HUES48 (cell line): ENCODE measurements at regions not wholly inside any gene's neighbourhood (a gene's known extent, or its start where the extent isn't known, plus 50 kb on each side); places are given as distances from the start of the nearest gene placed in this dataset.

Experiments used
- H3K27ac ChIP-seq: one replicate; pipeline ENCODE4 v1.7.0; 2013; ENCODE audit warnings: low read depth, low read length, inconsistent platforms
- H3K27me3 ChIP-seq: 2 replicates; pipeline ENCODE4 v1.6.1; 2013; ENCODE audit warnings: mild to moderate bottlenecking, low read length; ENCODE audit not compliant: control insufficient read depth, insufficient read depth
- H3K36me3 ChIP-seq: 2 replicates; pipeline ENCODE4 v1.6.1; 2013; ENCODE audit warnings: low read length; ENCODE audit not compliant: control insufficient read depth, insufficient read depth
- H3K4me1 ChIP-seq: 2 replicates; pipeline ENCODE4 v1.6.1; 2013; ENCODE audit warnings: mild to moderate bottlenecking, low read length; ENCODE audit not compliant: control insufficient read depth, insufficient read depth
- H3K4me3 ChIP-seq: 2 replicates; pipeline ENCODE4 v1.5.1; 2013; ENCODE audit warnings: mild to moderate bottlenecking, low read depth, low read length
- H3K9ac ChIP-seq: 2 replicates; pipeline ENCODE4 v1.6.1; 2013; ENCODE audit warnings: mild to moderate bottlenecking, low read depth, low read length, moderate library complexity
- H3K9me3 ChIP-seq: 2 replicates; pipeline ENCODE4 v1.6.1; 2013; ENCODE audit warnings: low read length; ENCODE audit not compliant: control insufficient read depth, insufficient read depth

DNA sequence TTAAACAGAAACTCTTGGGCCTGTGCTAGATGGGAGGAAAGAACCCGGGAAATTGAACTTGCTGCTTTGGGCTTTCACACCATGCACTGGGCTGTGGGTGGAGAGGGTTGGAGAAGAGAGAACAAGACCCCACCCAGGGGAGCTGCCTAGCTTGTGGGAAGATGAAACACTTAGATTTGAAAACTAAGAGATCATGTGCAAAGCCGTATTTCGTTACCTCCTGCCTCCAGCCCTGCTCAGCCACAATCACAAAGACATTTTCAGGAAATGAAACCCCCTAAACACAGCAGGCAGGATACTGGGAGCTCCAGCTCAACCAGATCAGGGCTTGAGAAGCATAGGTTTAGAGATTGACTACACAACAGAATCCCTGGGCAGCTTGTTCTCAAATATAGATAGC is 183.0 kb upstream of the C2CD4B start:
- Histone ChIP-seq H3K9me3 (no peaks in the 10 kb centered on the region), H3K27me3 (no peaks in the 10 kb centered on the region), H3K36me3 (no peaks in the 10 kb centered on the region), H3K4me3 (no peak overlapping the region), H3K4me1 (peaks cover 3% of the 10 kb centered on the region; the same call in 1 of the 2 replicates), H3K9ac (no peak overlapping the region), H3K27ac (no peak overlapping the region)

DNA sequence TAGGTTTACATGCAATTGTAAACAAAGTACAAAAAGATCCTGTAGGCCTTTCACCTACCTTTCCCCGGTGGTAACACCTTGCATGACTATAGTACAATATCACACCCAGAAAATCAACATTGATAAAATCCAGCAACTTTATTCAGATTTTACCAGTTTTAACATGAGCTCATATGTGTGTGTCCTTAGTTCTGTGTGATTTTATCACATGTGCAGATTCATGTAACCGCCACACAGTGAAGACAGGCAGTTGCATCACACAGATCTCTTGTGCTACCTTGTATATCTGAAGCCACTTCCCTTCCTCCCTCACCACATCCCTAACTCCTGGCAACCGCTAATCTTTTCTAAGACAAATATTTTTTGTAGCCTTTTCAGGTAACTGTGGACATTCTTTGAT is 183.5 kb upstream of the C2CD4B start:
- Histone ChIP-seq H3K36me3 (no peaks in the 10 kb centered on the region), H3K4me3 (no peak overlapping the region), H3K27me3 (no peaks in the 10 kb centered on the region), H3K27ac (no peak overlapping the region), H3K9me3 (no peaks in the 10 kb centered on the region), H3K4me1 (peaks cover 3% of the 10 kb centered on the region; the same call in 1 of the 2 replicates), H3K9ac (no peak overlapping the region)

DNA sequence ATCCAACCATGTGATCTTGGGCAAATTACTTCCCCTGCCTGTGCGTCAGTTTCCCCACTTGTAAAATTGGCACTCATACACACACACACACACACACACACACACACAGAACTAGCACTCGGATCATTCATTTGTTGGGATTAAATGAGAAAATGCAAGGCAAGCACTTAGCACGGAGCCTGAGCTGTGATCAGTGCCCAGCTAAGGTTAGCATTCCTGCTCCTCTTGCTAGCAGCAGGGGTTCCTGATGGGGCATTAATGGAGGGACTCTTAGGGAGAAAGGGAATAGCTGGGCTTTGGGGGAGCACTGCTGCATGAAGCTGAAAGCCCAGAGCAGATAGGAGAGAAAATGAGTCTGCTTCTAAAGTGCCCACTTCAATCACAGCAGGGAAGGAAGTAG is 187.7 kb upstream of the C2CD4B start:
- Histone ChIP-seq H3K4me1 (no peaks in the 10 kb centered on the region), H3K9ac (no peak overlapping the region), H3K9me3 (no peaks in the 10 kb centered on the region), H3K27me3 (no peaks in the 10 kb centered on the region), H3K27ac (no peak overlapping the region), H3K4me3 (no peak overlapping the region), H3K36me3 (no peaks in the 10 kb centered on the region)

GRCh38 chr15:62357431-62357830 is 192.3 kb upstream of the C2CD4B start:
- Histone ChIP-seq H3K36me3 (no peaks in the 10 kb centered on the region), H3K9ac (no peak overlapping the region)

DNA sequence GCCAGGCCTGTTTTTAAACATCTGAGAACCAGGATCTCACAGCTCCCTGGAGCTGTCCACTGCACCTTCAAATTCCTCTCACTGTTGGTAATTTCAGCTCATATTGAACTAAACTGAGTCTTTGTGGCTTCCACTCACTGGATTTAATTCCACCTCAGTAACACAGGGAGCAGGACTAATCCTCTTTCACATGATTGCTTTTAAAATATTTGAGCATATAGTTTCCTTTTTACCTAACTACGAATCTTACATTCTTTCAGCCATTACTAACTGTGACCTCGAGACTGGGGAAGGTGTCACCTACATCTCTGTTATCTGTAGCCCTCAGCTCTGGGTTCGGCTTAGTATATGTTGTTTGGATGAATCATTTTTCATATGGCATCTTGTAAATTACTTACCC is 194.3 kb upstream of the C2CD4B start:
- no peak overlapping the region for H3K4me3 ChIP-seq
- H3K27me3 ChIP-seq: no peaks in the 10 kb centered on the region
- H3K27ac ChIP-seq: no peak overlapping the region
- no peaks in the 10 kb centered on the region for H3K9me3 ChIP-seq
- no peaks in the 10 kb centered on the region for H3K4me1 ChIP-seq
- no peaks in the 10 kb centered on the region for H3K36me3 ChIP-seq
- H3K9ac ChIP-seq: no peak overlapping the region

More at GRCh38 chr15:62357431-62357830, 192.3 kb upstream of the C2CD4B start:
- H3K27me3 ChIP-seq: no peaks in the 10 kb centered on the region
- no peaks in the 10 kb centered on the region for H3K9me3 ChIP-seq
- no peak overlapping the region for H3K4me3 ChIP-seq
- no peaks in the 10 kb centered on the region for H3K4me1 ChIP-seq
- H3K27ac ChIP-seq: no peak overlapping the region

DNA sequence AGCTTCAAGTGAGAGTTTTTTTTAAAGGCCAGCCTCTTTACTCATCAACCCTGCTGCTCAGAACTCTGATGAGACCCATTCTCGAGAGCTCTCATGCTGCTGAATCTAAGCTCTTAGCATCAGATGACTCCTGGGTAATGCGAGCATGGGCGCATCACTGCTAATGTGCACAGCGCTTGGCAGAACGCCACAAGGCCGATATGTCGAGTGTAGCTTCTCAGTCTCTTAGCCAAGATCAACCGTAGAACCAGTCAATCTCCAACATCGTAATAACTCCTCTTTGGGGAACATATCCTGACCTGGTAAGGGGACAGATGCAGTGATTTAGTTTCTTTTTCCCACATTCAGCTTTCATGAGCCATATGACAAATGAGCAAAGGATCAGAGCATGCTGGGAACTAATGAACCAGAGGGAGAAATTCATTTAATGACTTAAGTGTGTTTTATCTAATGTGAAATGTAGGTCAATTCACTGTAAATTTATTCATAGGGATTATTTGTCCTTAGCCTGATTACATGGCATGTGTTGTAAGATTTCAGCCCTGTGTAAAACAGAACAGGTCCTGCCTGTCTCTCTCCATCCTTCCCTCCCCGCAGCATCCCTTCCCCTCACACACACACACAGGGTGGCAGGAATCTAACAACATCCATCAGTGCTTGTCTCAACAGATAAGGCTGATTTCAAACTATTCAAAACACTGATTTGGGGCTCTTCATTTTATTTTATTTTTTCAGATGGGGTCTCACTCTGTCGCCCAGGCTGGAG is 195.4 kb upstream of the C2CD4B start:
- Histone ChIP-seq H3K9me3 (no peaks in the 10 kb centered on the region), H3K27ac (no peak overlapping the region), H3K4me3 (no peak overlapping the region), H3K36me3 (no peaks in the 10 kb centered on the region), H3K4me1 (no peaks in the 10 kb centered on the region), H3K9ac (no peak overlapping the region), H3K27me3 (no peaks in the 10 kb centered on the region)

DNA sequence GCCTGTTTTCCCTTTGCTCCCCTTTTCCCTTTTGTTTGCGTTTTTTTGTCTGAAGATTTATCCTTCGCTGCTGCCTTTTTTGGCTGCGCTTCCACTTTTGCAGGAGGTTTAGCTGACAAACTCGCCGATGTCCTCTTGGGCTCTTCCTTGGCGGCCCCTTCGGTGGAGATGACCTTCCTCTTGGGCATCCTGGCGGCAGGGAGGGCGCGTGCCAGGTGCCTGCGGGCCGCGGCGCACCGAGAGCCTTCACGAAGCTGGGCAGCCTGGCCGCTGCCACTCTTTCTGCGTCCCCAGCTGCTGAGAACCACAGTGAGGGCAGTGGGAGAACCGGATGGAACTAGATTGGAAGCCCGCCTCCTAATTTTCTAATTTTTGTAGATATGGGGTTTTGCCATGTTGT is 197.1 kb upstream of the C2CD4B start:
- no peak overlapping the region for H3K9ac ChIP-seq

GRCh38 chr15:62362608-62363007 is 197.5 kb upstream of the C2CD4B start:
- Histone ChIP-seq H3K9ac (no peak overlapping the region), H3K36me3 (no peaks in the 10 kb centered on the region), H3K9me3 (no peaks in the 10 kb centered on the region), H3K27me3 (no peaks in the 10 kb centered on the region), H3K4me3 (no peak overlapping the region), H3K27ac (no peak overlapping the region), H3K4me1 (no peaks in the 10 kb centered on the region)

More for the DNA sequence above, 197.1 kb upstream of the C2CD4B start:
- Histone ChIP-seq H3K27me3 (no peaks in the 10 kb centered on the region), H3K4me3 (no peak overlapping the region), H3K27ac (no peak overlapping the region), H3K9me3 (no peaks in the 10 kb centered on the region), H3K4me1 (no peaks in the 10 kb centered on the region), H3K36me3 (no peaks in the 10 kb centered on the region)

DNA sequence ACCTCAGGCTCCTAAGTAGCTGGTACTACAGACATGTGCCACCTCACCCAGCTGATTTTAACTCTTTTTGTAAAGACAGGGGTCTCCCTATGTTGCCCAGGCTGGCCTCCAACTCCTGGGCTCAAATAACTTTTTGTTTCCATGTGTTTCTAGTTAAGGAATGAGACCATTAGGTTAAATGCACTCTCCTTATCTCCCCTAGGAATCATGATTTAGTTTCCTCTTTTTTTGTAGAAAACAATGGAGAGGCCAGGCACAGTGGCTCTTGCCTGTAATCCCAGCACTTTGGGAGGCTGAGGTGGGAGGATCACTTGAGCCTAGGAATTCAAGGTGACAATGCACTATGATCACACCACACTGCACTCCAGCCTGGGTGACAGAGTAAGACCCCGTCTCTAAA is 198.8 kb upstream of the C2CD4B start:
- H3K4me3 ChIP-seq: no peak overlapping the region
- no peaks in the 10 kb centered on the region for H3K9me3 ChIP-seq
- H3K36me3 ChIP-seq: no peaks in the 10 kb centered on the region
- H3K9ac ChIP-seq: no peak overlapping the region
- H3K27me3 ChIP-seq: no peaks in the 10 kb centered on the region
- H3K4me1 ChIP-seq: no peaks in the 10 kb centered on the region
- no peak overlapping the region for H3K27ac ChIP-seq

GRCh38 chr15:62365795-62366442 is 200.8 kb upstream of the C2CD4B start:
- no peak overlapping the region for H3K9ac ChIP-seq
- H3K4me1 ChIP-seq: no peaks in the 10 kb centered on the region
- no peaks in the 10 kb centered on the region for H3K27me3 ChIP-seq
- H3K36me3 ChIP-seq: no peaks in the 10 kb centered on the region
- H3K4me3 ChIP-seq: no peak overlapping the region
- no peaks in the 10 kb centered on the region for H3K9me3 ChIP-seq
- H3K27ac ChIP-seq: no peak overlapping the region

GRCh38 chr15:62369454-62369853 is 204.4 kb upstream of the C2CD4B start:
- H3K27me3 ChIP-seq: no peaks in the 10 kb centered on the region
- H3K27ac ChIP-seq: no peak overlapping the region
- H3K4me1 ChIP-seq: no peaks in the 10 kb centered on the region
- no peak overlapping the region for H3K9ac ChIP-seq
- H3K36me3 ChIP-seq: no peaks in the 10 kb centered on the region
- no peaks in the 10 kb centered on the region; the same call in 1 of the 2 replicates for H3K9me3 ChIP-seq
- H3K4me3 ChIP-seq: no peak overlapping the region
